ENCODE measurements at regions not wholly inside any gene's neighbourhood (a gene's known extent, or its start where the extent isn't known, plus 50 kb on each side); places are given as distances from the start of the nearest gene placed in this dataset.

DNA sequence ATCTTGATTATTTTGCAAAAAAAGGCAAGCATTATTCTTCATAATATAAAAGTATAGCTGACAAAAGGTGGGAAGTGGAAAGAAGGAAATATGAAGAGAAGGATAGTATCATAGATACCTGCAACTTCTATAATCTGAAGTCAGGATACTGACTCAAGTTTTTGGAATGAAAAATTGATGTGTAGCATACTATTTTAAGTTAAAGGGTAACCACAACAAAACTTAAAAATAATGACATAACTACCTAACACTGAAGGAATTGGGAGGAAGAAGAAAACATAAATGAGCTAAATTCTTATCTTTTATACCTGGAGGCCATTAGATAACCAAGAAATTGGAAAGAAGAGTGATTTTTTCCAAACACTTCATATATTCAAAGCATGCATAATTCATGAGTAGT lies 51.8 kb upstream of the TLE1 start:
- no peak overlapping the region for H3K4me3 ChIP-seq (ENCODE audit: control insufficient read depth, low read depth, low read length)
- TF ChIP-seq, protein P1, sequence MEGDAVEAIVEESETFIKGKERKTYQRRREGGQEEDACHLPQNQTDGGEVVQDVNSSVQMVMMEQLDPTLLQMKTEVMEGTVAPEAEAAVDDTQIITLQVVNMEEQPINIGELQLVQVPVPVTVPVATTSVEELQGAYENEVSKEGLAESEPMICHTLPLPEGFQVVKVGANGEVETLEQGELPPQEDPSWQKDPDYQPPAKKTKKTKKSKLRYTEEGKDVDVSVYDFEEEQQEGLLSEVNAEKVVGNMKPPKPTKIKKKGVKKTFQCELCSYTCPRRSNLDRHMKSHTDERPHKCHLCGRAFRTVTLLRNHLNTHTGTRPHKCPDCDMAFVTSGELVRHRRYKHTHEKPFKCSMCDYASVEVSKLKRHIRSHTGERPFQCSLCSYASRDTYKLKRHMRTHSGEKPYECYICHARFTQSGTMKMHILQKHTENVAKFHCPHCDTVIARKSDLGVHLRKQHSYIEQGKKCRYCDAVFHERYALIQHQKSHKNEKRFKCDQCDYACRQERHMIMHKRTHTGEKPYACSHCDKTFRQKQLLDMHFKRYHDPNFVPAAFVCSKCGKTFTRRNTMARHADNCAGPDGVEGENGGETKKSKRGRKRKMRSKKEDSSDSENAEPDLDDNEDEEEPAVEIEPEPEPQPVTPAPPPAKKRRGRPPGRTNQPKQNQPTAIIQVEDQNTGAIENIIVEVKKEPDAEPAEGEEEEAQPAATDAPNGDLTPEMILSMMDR (IDR thresholded peaks at IDR 0.05; ENCODE audit: control insufficient read depth, insufficient read depth, low read depth, low read length, missing control alignments) = no peak
- no peak for DNase-seq (ENCODE audit: low read depth)

DNA sequence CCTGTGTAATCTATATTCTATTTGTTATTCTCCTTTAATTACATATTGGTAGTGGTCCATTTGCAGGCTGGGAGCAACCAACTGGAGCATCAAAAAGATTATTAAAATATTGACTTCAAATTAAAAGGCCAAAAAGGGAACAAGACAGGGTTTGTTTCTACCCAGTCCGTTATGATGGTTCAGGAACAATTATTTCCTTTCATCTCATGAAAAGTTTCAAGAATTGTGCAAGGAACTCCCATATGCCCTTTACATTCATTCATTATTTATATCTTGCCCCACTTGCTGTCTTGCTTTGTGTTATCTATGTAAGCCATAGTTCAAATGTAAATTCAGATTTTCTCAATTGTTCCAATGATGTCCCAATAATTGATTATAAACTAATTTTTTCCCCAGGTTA lies 58.7 kb upstream of the TLE1 start:
- no peak for DNase-seq (ENCODE audit: low read depth)
- TF ChIP-seq, protein P1 (IDR thresholded peaks at IDR 0.05; ENCODE audit: control insufficient read depth, insufficient read depth, low read depth, low read length, missing control alignments) = no peak
- H3K4me3 ChIP-seq (ENCODE audit: control insufficient read depth, low read depth, low read length) = no peak overlapping the region

DNA sequence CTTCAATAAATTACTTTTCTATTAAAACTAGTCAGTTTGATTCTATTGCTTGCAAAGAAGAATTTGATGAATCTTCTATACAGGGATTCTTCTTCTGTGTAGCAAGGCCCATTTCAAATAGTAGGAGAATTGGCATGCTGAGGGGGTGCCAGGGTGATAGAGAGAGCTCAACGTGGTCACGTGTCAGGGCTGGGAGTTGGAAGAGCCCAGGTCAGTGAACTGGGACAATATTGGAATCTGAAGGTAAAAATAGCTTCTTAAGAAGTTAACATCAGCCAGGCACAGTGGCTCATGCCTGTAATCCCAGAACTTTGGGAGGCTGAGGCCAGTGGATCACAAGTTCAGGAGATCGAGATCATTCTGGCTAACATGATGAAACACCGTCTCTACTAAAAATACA lies 64.1 kb upstream of the TLE1 start:
- no peak overlapping the region for H3K4me3 ChIP-seq (ENCODE audit: control insufficient read depth, low read depth, low read length)
- no peak for DNase-seq (ENCODE audit: low read depth)
- TF ChIP-seq, protein P1 (IDR thresholded peaks at IDR 0.05; ENCODE audit: control insufficient read depth, insufficient read depth, low read depth, low read length, missing control alignments) = no peak

DNA sequence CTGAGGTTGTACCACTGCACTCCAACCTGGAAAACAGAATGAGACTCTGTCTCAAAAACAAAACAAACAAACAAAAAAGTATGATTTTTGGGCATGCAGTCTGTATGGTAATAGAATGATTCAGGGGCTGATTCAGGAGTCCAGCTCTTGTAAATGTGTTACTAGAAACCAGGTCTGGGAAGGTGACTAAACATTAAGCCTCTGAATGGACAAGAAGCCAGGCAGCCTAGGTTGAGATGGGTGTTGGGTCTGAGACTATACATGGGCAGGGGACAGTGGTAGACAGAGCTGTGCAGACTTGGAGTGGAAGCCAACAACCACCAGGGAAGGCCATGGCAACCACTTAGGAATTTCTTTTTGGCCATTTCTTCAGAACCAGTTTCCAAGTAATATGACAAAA lies 64.9 kb upstream of the TLE1 start:
- TF ChIP-seq, protein P1 (IDR thresholded peaks at IDR 0.05; ENCODE audit: control insufficient read depth, insufficient read depth, low read depth, low read length, missing control alignments) = no peak
- no peak overlapping the region for H3K4me3 ChIP-seq (ENCODE audit: control insufficient read depth, low read depth, low read length)
- DNase-seq (ENCODE audit: low read depth) = no peak

DNA sequence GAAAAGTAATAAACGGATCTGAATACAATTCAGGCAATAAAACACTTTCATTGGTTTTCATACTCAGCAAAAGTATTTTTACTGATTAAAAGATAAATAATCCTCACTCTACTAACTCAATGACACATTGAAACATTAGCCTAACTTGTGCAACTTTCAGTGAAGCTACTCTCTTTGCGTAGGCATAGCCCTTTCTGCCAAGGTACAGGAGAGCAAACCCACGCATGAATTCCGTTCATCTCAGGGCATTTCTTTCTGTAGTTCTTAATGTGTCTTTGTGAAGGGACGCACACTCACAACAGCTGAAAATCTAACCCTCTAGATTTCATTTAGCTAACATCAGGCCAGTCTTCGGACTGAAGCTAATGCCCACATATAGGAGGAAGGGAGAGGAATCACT lies 66.4 kb upstream of the TLE1 start:
- TF ChIP-seq, protein P1 (IDR thresholded peaks at IDR 0.05; ENCODE audit: control insufficient read depth, insufficient read depth, low read depth, low read length, missing control alignments) = no peak
- DNase-seq (ENCODE audit: low read depth) = no peak

DNA sequence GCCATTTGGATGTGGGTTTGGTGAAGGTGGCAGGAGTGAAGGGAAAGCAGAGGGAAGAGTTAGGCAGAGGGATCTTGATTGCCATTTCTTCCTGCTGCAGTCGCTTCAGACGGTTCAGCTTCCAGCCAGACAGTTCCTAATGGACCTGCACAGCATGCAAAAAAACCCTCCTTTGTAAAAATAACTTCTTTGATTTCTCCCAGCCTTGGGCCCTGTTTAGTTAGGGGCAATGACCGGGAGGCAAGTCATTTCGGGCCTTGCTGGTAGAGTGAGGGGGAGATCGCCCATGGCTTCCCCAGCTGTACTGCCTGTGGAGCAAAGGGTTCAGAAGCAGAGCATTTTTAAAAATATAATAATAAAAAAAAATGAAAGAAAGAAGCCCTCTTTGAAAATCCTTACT lies 67.2 kb upstream of the TLE1 start:
- no peak overlapping the region for H3K4me3 ChIP-seq (ENCODE audit: control insufficient read depth, low read depth, low read length)
- TF ChIP-seq, protein P1 (IDR thresholded peaks at IDR 0.05; ENCODE audit: control insufficient read depth, insufficient read depth, low read depth, low read length, missing control alignments) = no peak
- no peak for DNase-seq (ENCODE audit: low read depth)

More for the DNA sequence above, 66.4 kb upstream of the TLE1 start:
- no peak overlapping the region for H3K4me3 ChIP-seq (ENCODE audit: control insufficient read depth, low read depth, low read length)
